PC-3 (cell line): ENCODE measurements at regions not wholly inside any gene's neighbourhood (a gene's known extent, or its start where the extent isn't known, plus 50 kb on each side); places are given as distances from the start of the nearest gene placed in this dataset.

Source experiments
- ATAC-seq: fragments of 200-7000 bp; cut with Tn5 transposase; 2 replicates; pipeline ENCODE4 v1.9.1; 2020; ENCODE audit warnings: mild to moderate bottlenecking, moderate library complexity
- BruUV-seq: library from RNA; stranded (reverse); fragments of 400-500 nt; replicated peaks from 2 replicates; lab custom pipeline; 2021; lab: Mats Ljungman, UMichigan
- CTCF ChIA-PET: fragments of 300-600 bp; sonication (Branson Sonifier 250); formaldehyde crosslinking; loops from one replicate; lab custom pipeline; 2022; ENCODE audit warnings: antibody characterized with exemption; lab: Charles Lee
- POLR2A ChIA-PET: fragments of 300-600 bp; sonication (Branson Sonifier 250); formaldehyde crosslinking; loops from one replicate; lab custom pipeline; 2022; ENCODE audit warnings: antibody characterized with exemption; ENCODE audit not compliant: unreplicated experiment; lab: Charles Lee
- DNase-seq: peaks from one replicate; pipeline ENCODE4 v3.0.0-alpha.2; 2015
- H2AFZ ChIP-seq: fragments of 300-600 bp; sonication (generic); 2 replicates; pipeline ENCODE4 v1.6.0; 2016; ENCODE audit warnings: antibody characterized with exemption, low read length
- H3F3A ChIP-seq: fragments of 300-600 bp; sonication (generic); one replicate; pipeline ENCODE4 v1.6.0; 2017; ENCODE audit warnings: antibody characterized with exemption, low read length, control low read depth, mild to moderate bottlenecking; ENCODE audit not compliant: unreplicated experiment
- H3K27ac ChIP-seq: fragments of 300-600 bp; sonication (generic); 2 replicates; pipeline ENCODE4 v1.5.1; 2016; ENCODE audit warnings: mild to moderate bottlenecking, low read length
- H3K27me3 ChIP-seq: fragments of 300-600 bp; sonication (generic); 2 replicates; pipeline ENCODE4 v1.6.1; 2016; ENCODE audit warnings: low read length, mixed read lengths
- H3K36me3 ChIP-seq: fragments of 300-600 bp; sonication (generic); 2 replicates; pipeline ENCODE4 v1.6.1; 2016; ENCODE audit warnings: low read depth, mixed run types, low read length, mixed read lengths
- H3K4me1 ChIP-seq: fragments of 300-600 bp; sonication (generic); 2 replicates; pipeline ENCODE4 v1.5.1; 2016; ENCODE audit warnings: low read length; ENCODE audit not compliant: insufficient read depth
- H3K4me2 ChIP-seq: fragments of 300-600 bp; sonication (generic); 2 replicates; pipeline ENCODE4 v1.6.0; 2016; ENCODE audit warnings: low read length
- H3K4me3 ChIP-seq: fragments of 300-600 bp; sonication (generic); 2 replicates; pipeline ENCODE4 v1.5.1; 2016; ENCODE audit warnings: mild to moderate bottlenecking, low read length, mixed read lengths
- H3K79me2 ChIP-seq: fragments of 300-600 bp; sonication (generic); 2 replicates; pipeline ENCODE4 v1.6.1; 2017; ENCODE audit warnings: low read length, mixed read lengths
- H3K9ac ChIP-seq: fragments of 300-600 bp; sonication (generic); 2 replicates; pipeline ENCODE4 v1.6.0; 2016; ENCODE audit warnings: mild to moderate bottlenecking, low read length
- H3K9me2 ChIP-seq: fragments of 300-600 bp; sonication (generic); replicated peaks from 2 replicates; pipeline ENCODE4 v1.6.1; 2016; ENCODE audit warnings: mixed run types, low read length, mixed read lengths
- H3K9me3 ChIP-seq: fragments of 300-600 bp; sonication (generic); 2 replicates; pipeline ENCODE4 v1.6.1; 2016; ENCODE audit warnings: low read length, mixed read lengths
- H4K20me1 ChIP-seq: fragments of 300-600 bp; sonication (generic); 2 replicates; pipeline ENCODE4 v1.6.1; 2016; ENCODE audit warnings: low read length, mixed read lengths
- EZH2 ChIP-seq: fragments of 300-600 bp; sonication (generic); IDR thresholded peaks from one replicate; pipeline ENCODE4 v1.6.1; 2017; ENCODE audit warnings: antibody characterized with exemption, mild to moderate bottlenecking, low read length; ENCODE audit not compliant: unreplicated experiment
- EZH2phosphoT487 ChIP-seq: fragments of 300-600 bp; sonication (generic); IDR thresholded peaks from 2 replicates; pipeline ENCODE4 v1.6.1; 2018; ENCODE audit warnings: mild to moderate bottlenecking, antibody characterized with exemption, low read length, borderline replicate concordance
- intact Hi-C: fragments of 100-400 bp; cut with micrococcal nuclease; formaldehyde crosslinking; loops from 2 replicates; pipeline ENCODE4 v1.9.0; 2023
- TF ChIP-seq, protein P1 (sequence below): fragments of 300-600 bp; sonication (generic); conservative IDR thresholded peaks from 2 replicates; pipeline ENCODE4 v1.5.1; 2017; ENCODE audit warnings: antibody characterized with exemption, low read depth, mild to moderate bottlenecking, low read length

DNA sequence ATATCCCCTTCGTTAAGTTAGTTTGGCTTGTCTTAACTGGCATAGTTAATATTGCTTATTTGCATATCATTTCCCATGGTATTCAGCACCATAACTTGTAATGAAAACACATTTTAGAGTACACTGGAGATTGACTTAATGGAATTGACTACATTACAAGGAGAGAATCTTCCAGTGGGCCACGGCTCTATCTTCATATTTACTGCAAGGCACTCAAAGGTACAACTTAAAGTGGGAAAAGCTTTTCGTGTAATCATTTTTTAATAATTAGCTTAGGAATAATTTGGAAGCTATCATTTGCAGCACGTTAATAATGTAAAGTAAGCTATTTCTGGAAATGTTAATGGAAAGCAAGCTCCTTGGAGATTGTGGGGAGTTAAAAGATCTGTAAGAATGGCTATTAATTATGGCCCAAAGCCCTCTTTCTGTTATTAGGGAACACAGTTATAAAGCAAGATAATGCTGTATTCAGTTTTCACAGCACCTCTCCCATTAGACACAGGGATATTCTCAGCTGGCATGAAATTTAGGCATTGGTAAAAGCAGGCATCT is 551.5 kb upstream of the RGMA start:
- H3K4me2 ChIP-seq = no peak overlapping the region
- no peak overlapping the region for H3K4me3 ChIP-seq
- no peak overlapping the region for H3K9ac ChIP-seq
- H3K9me3 ChIP-seq = no peaks in the 10 kb centered on the region
- H3K27ac ChIP-seq = no peak overlapping the region
- CTCF ChIA-PET = no interaction called here
- POLR2A ChIA-PET = no interaction called here
- peaks cover 13% of the 10 kb centered on the region for H3K27me3 ChIP-seq
- no peak for ATAC-seq
- H3K9me2 ChIP-seq = no peaks in the 10 kb centered on the region
- BruUV-seq = no TSS peak
- H4K20me1 ChIP-seq = no peaks in the 10 kb centered on the region
- H3F3A ChIP-seq = no peaks in the 10 kb centered on the region
- H3K4me1 ChIP-seq = no peaks in the 10 kb centered on the region
- no peaks in the 10 kb centered on the region for H3K36me3 ChIP-seq
- no peak for DNase-seq
- no peaks in the 10 kb centered on the region for H3K79me2 ChIP-seq
- TF ChIP-seq EZH2 = no peak
- TF ChIP-seq, protein P1, sequence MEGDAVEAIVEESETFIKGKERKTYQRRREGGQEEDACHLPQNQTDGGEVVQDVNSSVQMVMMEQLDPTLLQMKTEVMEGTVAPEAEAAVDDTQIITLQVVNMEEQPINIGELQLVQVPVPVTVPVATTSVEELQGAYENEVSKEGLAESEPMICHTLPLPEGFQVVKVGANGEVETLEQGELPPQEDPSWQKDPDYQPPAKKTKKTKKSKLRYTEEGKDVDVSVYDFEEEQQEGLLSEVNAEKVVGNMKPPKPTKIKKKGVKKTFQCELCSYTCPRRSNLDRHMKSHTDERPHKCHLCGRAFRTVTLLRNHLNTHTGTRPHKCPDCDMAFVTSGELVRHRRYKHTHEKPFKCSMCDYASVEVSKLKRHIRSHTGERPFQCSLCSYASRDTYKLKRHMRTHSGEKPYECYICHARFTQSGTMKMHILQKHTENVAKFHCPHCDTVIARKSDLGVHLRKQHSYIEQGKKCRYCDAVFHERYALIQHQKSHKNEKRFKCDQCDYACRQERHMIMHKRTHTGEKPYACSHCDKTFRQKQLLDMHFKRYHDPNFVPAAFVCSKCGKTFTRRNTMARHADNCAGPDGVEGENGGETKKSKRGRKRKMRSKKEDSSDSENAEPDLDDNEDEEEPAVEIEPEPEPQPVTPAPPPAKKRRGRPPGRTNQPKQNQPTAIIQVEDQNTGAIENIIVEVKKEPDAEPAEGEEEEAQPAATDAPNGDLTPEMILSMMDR = no peak
- TF ChIP-seq EZH2phosphoT487 = no peak
- intact Hi-C loops = no loop called here
- H2AFZ ChIP-seq = no peak overlapping the region

DNA sequence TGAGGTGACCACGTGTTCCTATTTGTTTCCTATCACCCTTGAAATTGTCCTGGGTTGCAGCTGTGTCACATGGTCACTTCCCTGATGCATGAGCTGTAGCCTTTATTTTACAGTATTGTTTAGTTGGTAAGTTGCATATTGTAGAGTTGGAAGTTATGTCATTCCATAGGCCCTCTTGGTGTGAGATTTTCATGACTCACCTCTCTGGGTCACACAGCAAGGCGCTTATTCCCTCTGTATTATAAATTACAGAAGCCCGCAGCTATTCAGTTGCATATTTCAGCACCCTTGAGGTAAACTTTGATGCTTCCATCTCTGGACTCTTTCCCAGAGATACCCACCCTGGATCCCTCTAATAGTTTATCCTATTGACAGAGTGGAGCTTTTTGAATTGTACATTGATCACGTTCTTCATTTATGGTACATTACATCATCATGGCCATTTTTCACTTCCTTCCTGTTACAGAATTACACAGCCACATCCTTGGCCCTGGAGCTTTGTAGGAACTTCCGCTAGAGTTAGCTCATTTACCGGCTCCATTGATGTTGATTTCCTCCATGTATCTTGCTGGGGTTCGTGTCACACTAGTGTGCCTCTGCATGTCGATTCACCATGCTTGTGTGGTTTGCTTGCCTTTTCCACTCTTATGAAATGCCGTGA is 543.1 kb upstream of the RGMA start:
- POLR2A ChIA-PET = no interaction called here

More for the DNA sequence above, 543.1 kb upstream of the RGMA start:
- H3K36me3 ChIP-seq = no peaks in the 10 kb centered on the region
- no peak overlapping the region for H3K4me3 ChIP-seq
- no peaks in the 10 kb centered on the region for H3F3A ChIP-seq
- H3K9me2 ChIP-seq = no peaks in the 10 kb centered on the region
- H3K27ac ChIP-seq = no peak overlapping the region
- H3K79me2 ChIP-seq = no peaks in the 10 kb centered on the region
- no peaks in the 10 kb centered on the region for H3K9me3 ChIP-seq
- no peak overlapping the region for H2AFZ ChIP-seq
- no peak for ATAC-seq
- DNase-seq = no peak
- no peak overlapping the region for H3K4me2 ChIP-seq
- intact Hi-C loops = no loop called here
- no TSS peak for BruUV-seq
- H3K9ac ChIP-seq = no peak overlapping the region
- H3K27me3 ChIP-seq = no peaks in the 10 kb centered on the region
- CTCF ChIA-PET = no interaction called here
- no peak for TF ChIP-seq EZH2
- no peak for TF ChIP-seq EZH2phosphoT487
- TF ChIP-seq, protein P1 = no peak
- no peaks in the 10 kb centered on the region for H3K4me1 ChIP-seq
- no peaks in the 10 kb centered on the region for H4K20me1 ChIP-seq
